IgD-negative memory B cell (primary cell): ENCODE measurements at regions not wholly inside any gene's neighbourhood (a gene's known extent, or its start where the extent isn't known, plus 50 kb on each side); places are given as distances from the start of the nearest gene placed in this dataset.

Experiments used
- H3K27ac Mint-ChIP-seq, 3 donors: one replicate each; pipeline ENCODE4 v1.8.0; 2020 to 2022; ENCODE audit warnings: mild to moderate bottlenecking in 3 of 3, mixed read lengths in 3 of 3, moderate library complexity in 1 of 3
- H3K27me3 Mint-ChIP-seq: one replicate; pipeline ENCODE4 v1.8.0; 2021; ENCODE audit warnings: mixed read lengths
- H3K36me3 Mint-ChIP-seq: one replicate; pipeline ENCODE4 v1.8.0; 2020; ENCODE audit warnings: mild to moderate bottlenecking, mixed read lengths
- H3K4me1 Mint-ChIP-seq, 3 donors: one replicate each; pipeline ENCODE4 v1.8.0; 2020 to 2022; ENCODE audit warnings: mixed read lengths in 3 of 3, mild to moderate bottlenecking in 1 of 3
- H3K4me3 Mint-ChIP-seq, 4 donors: one replicate each; pipeline ENCODE4 v1.8.0; 2020 to 2022; ENCODE audit warnings: mild to moderate bottlenecking in 4 of 4, mixed read lengths in 4 of 4, moderate library complexity in 3 of 4
- H3K9me3 Mint-ChIP-seq, 3 donors: one replicate each; pipeline ENCODE4 v1.8.0; 2020 to 2021; ENCODE audit warnings: mixed read lengths in 3 of 3, mild to moderate bottlenecking in 1 of 3

- no peak overlapping the region for H3K4me3 Mint-ChIP-seq
- no peaks in the 10 kb centered on the region for H3K4me1 Mint-ChIP-seq
- no peak overlapping the region for H3K27ac Mint-ChIP-seq
- H3K27me3 Mint-ChIP-seq: no peaks in the 10 kb centered on the region
- no peaks in the 10 kb centered on the region for H3K36me3 Mint-ChIP-seq
- H3K9me3 Mint-ChIP-seq: peaks cover 0 to 3% (median 0%) of the 10 kb centered on the region in 3 donors
Measured at GRCh38 chr2:41460661-41461060, 587.2 kb upstream of the PKDCC start.

GRCh38 chr2:41464395-41464794 lies 583.4 kb upstream of the PKDCC start:
- no peaks in the 10 kb centered on the region for H3K36me3 Mint-ChIP-seq
- no peaks in the 10 kb centered on the region for H3K4me1 Mint-ChIP-seq
- peaks cover 0 to 2% (median 0%) of the 10 kb centered on the region in 3 donors for H3K9me3 Mint-ChIP-seq
- H3K27me3 Mint-ChIP-seq: no peaks in the 10 kb centered on the region
- no peak overlapping the region for H3K27ac Mint-ChIP-seq
- no peak overlapping the region for H3K4me3 Mint-ChIP-seq

- Mint-ChIP-seq H3K27ac (no peak overlapping the region), H3K4me3 (no peak overlapping the region), H3K27me3 (no peaks in the 10 kb centered on the region), H3K9me3 (peaks cover 0 to 4% (median 2%) of the 10 kb centered on the region in 3 donors), H3K36me3 (no peaks in the 10 kb centered on the region), H3K4me1 (no peaks in the 10 kb centered on the region)
Measured at GRCh38 chr2:41475959-41476358, 571.9 kb upstream of the PKDCC start.

- Mint-ChIP-seq H3K4me1 (no peaks in the 10 kb centered on the region), H3K9me3 (peaks cover 0 to 6% (median 0%) of the 10 kb centered on the region in 3 donors), H3K27ac (no peak overlapping the region), H3K36me3 (no peaks in the 10 kb centered on the region), H3K4me3 (no peak overlapping the region), H3K27me3 (no peaks in the 10 kb centered on the region)
Measured at GRCh38 chr2:41482659-41483058, 565.2 kb upstream of the PKDCC start.

- H3K27me3 Mint-ChIP-seq: no peaks in the 10 kb centered on the region
- no peak overlapping the region for H3K4me3 Mint-ChIP-seq
- peaks cover 0 to 6% (median 0%) of the 10 kb centered on the region in 3 donors for H3K9me3 Mint-ChIP-seq
- H3K4me1 Mint-ChIP-seq: no peaks in the 10 kb centered on the region
- no peak overlapping the region for H3K27ac Mint-ChIP-seq
- no peaks in the 10 kb centered on the region for H3K36me3 Mint-ChIP-seq
Measured at GRCh38 chr2:41483226-41483625, 564.6 kb upstream of the PKDCC start.

- Mint-ChIP-seq H3K27me3 (no peaks in the 10 kb centered on the region), H3K4me3 (no peak overlapping the region), H3K36me3 (no peaks in the 10 kb centered on the region), H3K9me3 (peaks cover 0 to 6% (median 0%) of the 10 kb centered on the region in 3 donors), H3K4me1 (no peaks in the 10 kb centered on the region), H3K27ac (no peak overlapping the region)
Measured at GRCh38 chr2:41483982-41484857, 563.6 kb upstream of the PKDCC start.

- H3K27ac Mint-ChIP-seq: no peak overlapping the region
- no peaks in the 10 kb centered on the region for H3K4me1 Mint-ChIP-seq
- H3K9me3 Mint-ChIP-seq: peaks cover 0 to 6% (median 0%) of the 10 kb centered on the region in 3 donors
- H3K36me3 Mint-ChIP-seq: no peaks in the 10 kb centered on the region
- no peak overlapping the region for H3K4me3 Mint-ChIP-seq
- no peaks in the 10 kb centered on the region for H3K27me3 Mint-ChIP-seq
Measured at GRCh38 chr2:41484858-41485234, 563.0 kb upstream of the PKDCC start.

GRCh38 chr2:41486948-41487347 lies 560.9 kb upstream of the PKDCC start:
- Mint-ChIP-seq H3K4me1 (no peaks in the 10 kb centered on the region), H3K36me3 (no peaks in the 10 kb centered on the region), H3K27me3 (no peaks in the 10 kb centered on the region), H3K9me3 (peaks cover 0 to 6% (median 0%) of the 10 kb centered on the region in 3 donors), H3K27ac (no peak overlapping the region), H3K4me3 (no peak overlapping the region)

GRCh38 chr2:41488888-41489287 lies 558.9 kb upstream of the PKDCC start:
- H3K27ac Mint-ChIP-seq: no peak overlapping the region
- no peaks in the 10 kb centered on the region for H3K27me3 Mint-ChIP-seq
- no peaks in the 10 kb centered on the region for H3K4me1 Mint-ChIP-seq
- H3K36me3 Mint-ChIP-seq: no peaks in the 10 kb centered on the region
- H3K9me3 Mint-ChIP-seq: peaks cover 2 to 12% (median 4%) of the 10 kb centered on the region in 3 donors
- H3K4me3 Mint-ChIP-seq: no peak overlapping the region

- H3K9me3 Mint-ChIP-seq: peaks cover 4 to 19% (median 8%) of the 10 kb centered on the region in 3 donors
- no peaks in the 10 kb centered on the region for H3K27me3 Mint-ChIP-seq
- H3K4me1 Mint-ChIP-seq: no peaks in the 10 kb centered on the region
- H3K36me3 Mint-ChIP-seq: no peaks in the 10 kb centered on the region
- H3K4me3 Mint-ChIP-seq: no peak overlapping the region
- peak overlapping the region in 1 of 3 donors; percentile 10 for H3K27ac Mint-ChIP-seq
Measured at GRCh38 chr2:41489638-41490037, 558.2 kb upstream of the PKDCC start.

GRCh38 chr2:41495050-41495449 lies 552.8 kb upstream of the PKDCC start:
- Mint-ChIP-seq H3K27ac (no peak overlapping the region), H3K36me3 (peaks cover 1% of the 10 kb centered on the region), H3K27me3 (no peaks in the 10 kb centered on the region), H3K4me1 (no peaks in the 10 kb centered on the region), H3K4me3 (no peak overlapping the region), H3K9me3 (peaks cover 9 to 34% (median 24%) of the 10 kb centered on the region in 3 donors)

- Mint-ChIP-seq H3K4me3 (no peak overlapping the region), H3K4me1 (no peaks in the 10 kb centered on the region), H3K9me3 (peaks cover 11 to 40% (median 27%) of the 10 kb centered on the region in 3 donors), H3K36me3 (peaks cover 1% of the 10 kb centered on the region), H3K27me3 (no peaks in the 10 kb centered on the region), H3K27ac (no peak overlapping the region)
Measured at GRCh38 chr2:41496908-41497307, 550.9 kb upstream of the PKDCC start.

- peaks cover 1% of the 10 kb centered on the region for H3K36me3 Mint-ChIP-seq
- no peak overlapping the region for H3K27ac Mint-ChIP-seq
- no peaks in the 10 kb centered on the region for H3K4me1 Mint-ChIP-seq
- no peaks in the 10 kb centered on the region for H3K27me3 Mint-ChIP-seq
- peaks cover 12 to 40% (median 25%) of the 10 kb centered on the region in 3 donors for H3K9me3 Mint-ChIP-seq
- H3K4me3 Mint-ChIP-seq: no peak overlapping the region
Measured at GRCh38 chr2:41498781-41499180, 549.0 kb upstream of the PKDCC start.

GRCh38 chr2:41500895-41501294 lies 546.9 kb upstream of the PKDCC start:
- H3K9me3 Mint-ChIP-seq: peaks cover 6 to 22% (median 10%) of the 10 kb centered on the region in 3 donors
- H3K36me3 Mint-ChIP-seq: peaks cover 1% of the 10 kb centered on the region
- H3K27me3 Mint-ChIP-seq: no peaks in the 10 kb centered on the region
- no peak overlapping the region for H3K4me3 Mint-ChIP-seq
- H3K4me1 Mint-ChIP-seq: no peaks in the 10 kb centered on the region
- H3K27ac Mint-ChIP-seq: no peak overlapping the region

- Mint-ChIP-seq H3K27me3 (no peaks in the 10 kb centered on the region), H3K27ac (no peak overlapping the region), H3K36me3 (no peaks in the 10 kb centered on the region), H3K4me1 (no peaks in the 10 kb centered on the region), H3K4me3 (no peak overlapping the region), H3K9me3 (peaks cover 6 to 18% (median 8%) of the 10 kb centered on the region in 3 donors)
Measured at GRCh38 chr2:41502752-41503151, 545.1 kb upstream of the PKDCC start.

- H3K27me3 Mint-ChIP-seq: no peaks in the 10 kb centered on the region
- no peak overlapping the region for H3K27ac Mint-ChIP-seq
- no peaks in the 10 kb centered on the region for H3K36me3 Mint-ChIP-seq
- no peaks in the 10 kb centered on the region for H3K4me1 Mint-ChIP-seq
- H3K9me3 Mint-ChIP-seq: peaks cover 6 to 13% (median 6%) of the 10 kb centered on the region in 3 donors
- no peak overlapping the region for H3K4me3 Mint-ChIP-seq
Measured at GRCh38 chr2:41504532-41504931, 543.3 kb upstream of the PKDCC start.
